SK-N-SH (cell line): ENCODE measurements at regions not wholly inside any gene's neighbourhood (a gene's known extent, or its start where the extent isn't known, plus 50 kb on each side); places are given as distances from the start of the nearest gene placed in this dataset.

Source experiments
- CTCF ChIA-PET: fragments of 300-600, 350-600 bp; formaldehyde crosslinking; extraction: SDS; loops from one replicate; lab custom pipeline; 2021; lab: Yijun Ruan, JAX
- POLR2A ChIA-PET: fragments of 350-600 bp; sonication (Branson Sonifier 250); formaldehyde crosslinking; extraction: SDS; loops from one replicate; lab custom pipeline; 2020; ENCODE audit warnings: antibody characterized with exemption, inconsistent platforms; lab: Yijun Ruan, JAX
- DNase-seq: peaks from one replicate; pipeline ENCODE4 v3.0.0; 2012
- H2AFZ ChIP-seq: fragments of 200-600 bp; sonication (generic); 2 replicates; pipeline ENCODE4 v1.8.1; 2016; ENCODE audit warnings: antibody characterized with exemption, mild to moderate bottlenecking, low read depth
- H3F3A ChIP-seq: fragments of 200-600 bp; sonication (generic); replicated peaks from 2 replicates; pipeline ENCODE3; 2016; ENCODE audit warnings: antibody characterized with exemption, mild to moderate bottlenecking; ENCODE audit not compliant: insufficient read depth
- H3K27ac ChIP-seq, 2 experiments: fragments of 200-500 bp in 1 of 2; fragments of 200-600 bp in 1 of 2; sonication (Bioruptor generic) in 1 of 2; sonication (generic), shearing (Covaris generic) in 1 of 2; 2 replicates each; pipeline versions ENCODE4 v1.5.1 to v1.6.1; 2014 to 2016; ENCODE audit warnings: low read depth in 2 of 2, inconsistent platforms in 1 of 2, low read length in 1 of 2, mild to moderate bottlenecking in 1 of 2, mixed read lengths in 1 of 2
- H3K27me3 ChIP-seq: fragments of 200-600 bp; sonication (generic), shearing (Covaris generic); 2 replicates; pipeline ENCODE4 v1.6.1; 2016; ENCODE audit warnings: mixed run types; ENCODE audit not compliant: insufficient read depth
- H3K36me3 ChIP-seq, 2 experiments: fragments of 200-500 bp in 1 of 2; fragments of 200-600 bp in 1 of 2; sonication (Bioruptor generic) in 1 of 2; sonication (generic) in 1 of 2; replicated peaks in 1 of 2; 2 replicates each; pipeline versions ENCODE3 to v1.5.1; 2014 to 2016; ENCODE audit warnings: low read length in 1 of 2, mild to moderate bottlenecking in 1 of 2; ENCODE audit not compliant: insufficient read depth in 2 of 2, control insufficient read depth in 1 of 2
- H3K4me1 ChIP-seq, 2 experiments: fragments of 200-500 bp in 1 of 2; fragments of 200-600 bp in 1 of 2; sonication (Bioruptor generic) in 1 of 2; sonication (generic), shearing (Covaris generic) in 1 of 2; 2 replicates each; pipeline versions ENCODE4 v1.5.1 to v1.6.1; 2014 to 2016; ENCODE audit warnings: low read depth in 1 of 2, low read length in 1 of 2, mixed run types in 1 of 2; ENCODE audit not compliant: insufficient read depth in 2 of 2, control insufficient read depth in 1 of 2
- H3K4me2 ChIP-seq: fragments of 200-600 bp; sonication (generic), shearing (Covaris generic); 2 replicates; pipeline ENCODE4 v1.6.1; 2017; ENCODE audit warnings: mixed run types
- H3K4me3 ChIP-seq, 2 experiments: fragments of 200-500 bp in 1 of 2; fragments of 200-600 bp in 1 of 2; sonication (Bioruptor generic) in 1 of 2; sonication (generic), shearing (Covaris generic) in 1 of 2; 2 replicates each; pipeline versions ENCODE4 v1.5.1 to v1.8.1; 2014 to 2016; ENCODE audit warnings: low read depth in 2 of 2, inconsistent platforms in 1 of 2, low read length in 1 of 2, mild to moderate bottlenecking in 1 of 2, mixed read lengths in 1 of 2, moderate library complexity in 1 of 2
- H3K79me2 ChIP-seq: fragments of 200-600 bp; sonication (generic); 2 replicates; pipeline ENCODE4 v1.8.1; 2017; ENCODE audit warnings: mild to moderate bottlenecking; ENCODE audit not compliant: insufficient read depth
- H3K9ac ChIP-seq: fragments of 200-600 bp; sonication (generic); 2 replicates; pipeline ENCODE4 v1.6.1; 2017; ENCODE audit warnings: mixed run types
- H3K9me2 ChIP-seq: fragments of 200-600 bp; sonication (generic); 2 replicates; pipeline ENCODE4 v1.6.1; 2017; ENCODE audit warnings: mixed run types
- H3K9me3 ChIP-seq: fragments of 200-600 bp; sonication (generic); 2 replicates; pipeline ENCODE4 v1.6.1; 2017; ENCODE audit warnings: mixed run types, mild to moderate bottlenecking, moderate library complexity
- H4K20me1 ChIP-seq: fragments of 200-600 bp; sonication (generic); 2 replicates; pipeline ENCODE4 v1.6.1; 2017; ENCODE audit warnings: mild to moderate bottlenecking, mixed run types; ENCODE audit not compliant: insufficient read depth
- CTCF ChIP-seq: fragments of 200-600 bp; sonication (generic); IDR thresholded peaks from 2 replicates; pipeline ENCODE4 v1.6.1; 2017; ENCODE audit warnings: antibody characterized with exemption, mild to moderate bottlenecking, moderate library complexity
- FOSL2 ChIP-seq: IDR thresholded peaks from 2 replicates; pipeline ENCODE4 v1.4.0; 2012; ENCODE audit warnings: low read depth, mild to moderate bottlenecking, moderate library complexity, borderline replicate concordance
- GABPA ChIP-seq: IDR thresholded peaks from 2 replicates; pipeline ENCODE4 v1.4.0; 2012; ENCODE audit warnings: low read depth, mild to moderate bottlenecking
- MEF2A ChIP-seq: IDR thresholded peaks from 2 replicates; pipeline ENCODE4 v1.4.0; 2012; ENCODE audit warnings: low read depth, borderline replicate concordance
- RAD21 ChIP-seq: IDR thresholded peaks from 2 replicates; pipeline ENCODE4 v1.6.1; 2012; ENCODE audit warnings: mild to moderate bottlenecking, low read length
- RCOR1 ChIP-seq: fragments of 150-350 bp; IDR thresholded peaks from 2 replicates; pipeline ENCODE4 v1.6.1; 2017; ENCODE audit warnings: antibody characterized with exemption, low read length
- REST ChIP-seq: IDR thresholded peaks from 2 replicates; pipeline ENCODE4 v1.6.1; 2012; ENCODE audit warnings: mild to moderate bottlenecking, low read depth, low read length, moderate library complexity
- RFX5 ChIP-seq: IDR thresholded peaks from 2 replicates; pipeline ENCODE4 v1.6.1; 2012; ENCODE audit warnings: mild to moderate bottlenecking, improper control_type of control experiment, low read length
- SIN3A ChIP-seq: IDR thresholded peaks from 2 replicates; pipeline ENCODE4 v1.6.1; 2012; ENCODE audit warnings: low read depth, mild to moderate bottlenecking, low read length, moderate library complexity, borderline replicate concordance
- SMC3 ChIP-seq: IDR thresholded peaks from 2 replicates; pipeline ENCODE4 v1.6.1; 2012; ENCODE audit warnings: low read depth, low read length, improper control_type of control experiment
- TAF1 ChIP-seq: IDR thresholded peaks from 2 replicates; pipeline ENCODE4 v1.6.1; 2012; ENCODE audit warnings: low read depth, mild to moderate bottlenecking, low read length, moderate library complexity, borderline replicate concordance
- TCF12 ChIP-seq: IDR thresholded peaks from 2 replicates; pipeline ENCODE4 v1.4.0; 2012
- YY1 ChIP-seq: IDR thresholded peaks from 2 replicates; pipeline ENCODE4 v1.4.0; 2012; ENCODE audit warnings: low read depth, mild to moderate bottlenecking
- ZBTB33 ChIP-seq: IDR thresholded peaks from 2 replicates; pipeline ENCODE4 v1.4.0; 2012; ENCODE audit warnings: low read depth, borderline replicate concordance
- WGBS: methylation state at CpG from one replicate; pipeline ENCODE4 v1.1.6; 2017; ENCODE audit warnings: low lambda C conversion rate; 5-methylcytosine and 5-hydroxymethylcytosine counted together

GRCh38 chr6:126876446-126876845 is 242.0 kb upstream of the RSPO3 start (continued):
- no peak for TF ChIP-seq CTCF

- no peaks in the 10 kb centered on the region for H3K27me3 ChIP-seq
- H3K36me3 ChIP-seq: no peaks in the 10 kb centered on the region
- H3K9me3 ChIP-seq: no peaks in the 10 kb centered on the region
- no peak overlapping the region for H3K4me3 ChIP-seq
- CTCF ChIA-PET: no interaction called here
- H3K4me2 ChIP-seq: no peak overlapping the region
- no peaks in the 10 kb centered on the region for H3F3A ChIP-seq
- POLR2A ChIA-PET: no interaction called here
- TF ChIP-seq TAF1 (no peak), SMC3 (no peak), ZBTB33 (no peak), FOSL2 (no peak), REST (no peak), TCF12 (no peak), SIN3A (no peak), RFX5 (no peak), GABPA (no peak), MEF2A (no peak), RCOR1 (no peak), RAD21 (no peak), CTCF (no peak), YY1 (no peak)
- no peak overlapping the region for H2AFZ ChIP-seq
- H3K9me2 ChIP-seq: no peaks in the 10 kb centered on the region
- 11% methylated on average over 3 of the region's 3 CpGs for WGBS
- H3K4me1 ChIP-seq: no peaks in the 10 kb centered on the region
- H3K27ac ChIP-seq: no peak overlapping the region
- no peak overlapping the region for H3K9ac ChIP-seq
- no peaks in the 10 kb centered on the region for H3K79me2 ChIP-seq
- no peaks in the 10 kb centered on the region for H4K20me1 ChIP-seq
- DNase-seq: no peak
These were observed 237.5 kb upstream of the RSPO3 start for GRCh38 chr6:126880964-126881363.
